T-cell (primary cell): ENCODE measurements at regions not wholly inside any gene's neighbourhood (a gene's known extent, or its start where the extent isn't known, plus 50 kb on each side); places are given as distances from the start of the nearest gene placed in this dataset.

Source experiments
- ATAC-seq, 4 experiments: fragments of 200-7000 bp in 3 of 4; fragments of 150-1000 bp in 1 of 4; cut with Tn5 transposase; replicated peaks in 1 of 4; 1 replicate in 3 of 4; 2 replicates in 1 of 4; pipeline ENCODE4 v1.10.0; 2021; ENCODE audit warnings: moderate library complexity in 3 of 4, mild to moderate bottlenecking in 2 of 4, moderate number of reproducible peaks in 1 of 4
- CTCF ChIA-PET, 2 donors: fragments of 300-600 bp; sonication (Branson Sonifier 250); formaldehyde crosslinking; loops; one replicate each; lab custom pipeline; 2022; ENCODE audit warnings: antibody characterized with exemption in 2 of 2; lab: Charles Lee
- POLR2A ChIA-PET, 2 donors: fragments of 300-600 bp; sonication (Branson Sonifier 250); formaldehyde crosslinking; loops; one replicate each; lab custom pipeline; 2022; ENCODE audit warnings: antibody characterized with exemption in 2 of 2; lab: Charles Lee
- DNase-seq, 35 experiments: peaks; one replicate each; pipeline versions ENCODE4 v3.0.0 to v3.0.0-alpha.2; 2013 to 2023
- H3K27ac ChIP-seq: one replicate; pipeline ENCODE4 v1.5.1; 2013; ENCODE audit warnings: low read length
- H3K27me3 ChIP-seq, 2 experiments: replicated peaks in 1 of 2; 1 replicate in 1 of 2; 2 replicates in 1 of 2; pipeline versions ENCODE4 v1.6.1 to v1.7.0; 2013; ENCODE audit warnings: low read length in 1 of 2, mixed read lengths in 1 of 2; ENCODE audit not compliant: control insufficient read depth in 2 of 2, insufficient read depth in 2 of 2; ENCODE audit errors: extremely low read depth in 1 of 2
- H3K36me3 ChIP-seq, 2 donors: 1 replicate in 1 of 2; 2 replicates in 1 of 2; pipeline versions ENCODE4 v1.6.1 to v1.7.0; 2013; ENCODE audit warnings: low read length in 1 of 2; ENCODE audit not compliant: control insufficient read depth in 2 of 2, insufficient read depth in 1 of 2; ENCODE audit errors: extremely low read depth in 1 of 2
- H3K4me1 ChIP-seq, 2 experiments: 1 replicate in 1 of 2; 2 replicates in 1 of 2; pipeline versions ENCODE4 v1.6.1 to v1.7.0; 2013; ENCODE audit warnings: low read length in 2 of 2, mixed read lengths in 1 of 2; ENCODE audit not compliant: insufficient read depth in 2 of 2, control insufficient read depth in 1 of 2; ENCODE audit errors: extremely low read depth in 1 of 2
- H3K4me3 ChIP-seq, 2 donors: 1 replicate in 1 of 2; 2 replicates in 1 of 2; pipeline versions ENCODE4 v1.5.1 to v1.7.0; 2013; ENCODE audit warnings: mild to moderate bottlenecking in 2 of 2, low read length in 1 of 2, moderate library complexity in 1 of 2; ENCODE audit not compliant: control insufficient read depth in 1 of 2; ENCODE audit errors: extremely low read depth in 1 of 2
- H3K9me3 ChIP-seq: 2 replicates; pipeline ENCODE4 v1.7.0; 2013
- H3K27ac Mint-ChIP-seq, 2 donors: one replicate each; pipeline ENCODE4 v1.8.0; 2020 to 2021; ENCODE audit warnings: mild to moderate bottlenecking in 2 of 2, mixed read lengths in 2 of 2
- H3K27me3 Mint-ChIP-seq, 2 donors: one replicate each; pipeline ENCODE4 v1.8.0; 2021 to 2022; ENCODE audit warnings: mixed read lengths in 2 of 2
- H3K36me3 Mint-ChIP-seq: one replicate; pipeline ENCODE4 v1.8.0; 2021; ENCODE audit warnings: mixed read lengths
- H3K4me1 Mint-ChIP-seq, 3 donors: one replicate each; pipeline ENCODE4 v1.8.0; 2020 to 2022; ENCODE audit warnings: mixed read lengths in 3 of 3, mild to moderate bottlenecking in 1 of 3
- H3K4me3 Mint-ChIP-seq, 3 donors: one replicate each; pipeline ENCODE4 v1.8.0; 2020 to 2022; ENCODE audit warnings: mild to moderate bottlenecking in 3 of 3, mixed read lengths in 3 of 3, moderate library complexity in 3 of 3
- H3K9me3 Mint-ChIP-seq, 3 donors: one replicate each; pipeline ENCODE4 v1.8.0; 2020 to 2022; ENCODE audit warnings: mixed read lengths in 3 of 3
- WGBS: methylation state at CpG from one replicate; pipeline ENCODE4 v1.1.5; 2013; ENCODE audit warnings: missing lambda C conversion rate; ENCODE audit not compliant: insufficient coverage; 5-methylcytosine and 5-hydroxymethylcytosine counted together

GRCh38 chr1:229186373-229187056 lies 84.4 kb upstream of the RAB4A start:
- H3K36me3 ChIP-seq: no peaks in the 10 kb centered on the region
- H3K9me3 ChIP-seq: no peaks in the 10 kb centered on the region
- no peak overlapping the region for H3K4me3 ChIP-seq
- ChIA-PET POLR2A (interaction anchor here in 1 of 2 donors (0.5 kb wide), 1 partner anchor 36 kb away, joined by 3 read pairs; no protein-coding TSS in a partner anchor), CTCF (no interaction called here)
- no peak overlapping the region for H3K27ac ChIP-seq
- H3K27ac Mint-ChIP-seq: peak overlapping the region; percentile 55 to 72
- WGBS: 52% methylated on average over 7 of the region's 9 CpGs
- no peak overlapping the region for H3K4me3 Mint-ChIP-seq
- no peaks in the 10 kb centered on the region for H3K9me3 Mint-ChIP-seq
- H3K4me1 Mint-ChIP-seq: peaks cover 7 to 12% (median 10%) of the 10 kb centered on the region in 3 donors
- peaks cover 2 to 5% of the 10 kb centered on the region in 2 donors for H3K27me3 Mint-ChIP-seq
- H3K27me3 ChIP-seq: no peaks in the 10 kb centered on the region
- H3K36me3 Mint-ChIP-seq: no peaks in the 10 kb centered on the region
- peak in 1 of 35 experiments; percentile 25 for DNase-seq
- H3K4me1 ChIP-seq: peaks cover 0 to 10% of the 10 kb centered on the region in 2 experiments
- no peak for ATAC-seq

GRCh38 chr1:229190057-229190575 lies 80.8 kb upstream of the RAB4A start:
- Mint-ChIP-seq H3K36me3 (no peaks in the 10 kb centered on the region), H3K27me3 (no peaks in the 10 kb centered on the region), H3K4me3 (no peak overlapping the region), H3K27ac (no peak overlapping the region), H3K4me1 (peaks cover 16 to 19% (median 17%) of the 10 kb centered on the region in 3 donors), H3K9me3 (no peaks in the 10 kb centered on the region)
- Histone ChIP-seq H3K4me3 (no peak overlapping the region), H3K27ac (no peak overlapping the region), H3K9me3 (no peaks in the 10 kb centered on the region), H3K36me3 (no peaks in the 10 kb centered on the region), H3K4me1 (peaks cover 3 to 27% of the 10 kb centered on the region in 2 experiments), H3K27me3 (no peaks in the 10 kb centered on the region)
- ATAC-seq (no peak), DNase-seq (no peak)
- ChIA-PET POLR2A (no interaction called here), CTCF (interaction anchor here in 1 of 2 donors (0.5 kb wide), 1 partner anchor 201 kb away, joined by 6 read pairs; no protein-coding TSS in a partner anchor)
- WGBS: 71% methylated on average over 1 of the region's 1 CpG

GRCh38 chr1:229191066-229191674 lies 79.7 kb upstream of the RAB4A start:
- Histone ChIP-seq H3K27ac (no peak overlapping the region), H3K36me3 (no peaks in the 10 kb centered on the region), H3K27me3 (no peaks in the 10 kb centered on the region), H3K4me3 (no peak overlapping the region), H3K4me1 (peaks cover 3 to 27% of the 10 kb centered on the region in 2 experiments), H3K9me3 (no peaks in the 10 kb centered on the region)
- POLR2A ChIA-PET: interaction anchor here in 1 of 2 donors (0.6 kb wide), 1 partner anchor 462 kb away, joined by 7 read pairs; no protein-coding TSS in a partner anchor
- no peaks in the 10 kb centered on the region for H3K9me3 Mint-ChIP-seq
- no CpG with 5 or more reads among the region's 3 CpGs for WGBS
- CTCF ChIA-PET: no interaction called here
- no peak overlapping the region for H3K27ac Mint-ChIP-seq
- peaks cover 15 to 19% (median 16%) of the 10 kb centered on the region in 3 donors for H3K4me1 Mint-ChIP-seq
- H3K4me3 Mint-ChIP-seq: no peak overlapping the region
- DNase-seq (no peak), ATAC-seq (no peak)
- no peaks in the 10 kb centered on the region for H3K36me3 Mint-ChIP-seq
- H3K27me3 Mint-ChIP-seq: no peaks in the 10 kb centered on the region

DNA sequence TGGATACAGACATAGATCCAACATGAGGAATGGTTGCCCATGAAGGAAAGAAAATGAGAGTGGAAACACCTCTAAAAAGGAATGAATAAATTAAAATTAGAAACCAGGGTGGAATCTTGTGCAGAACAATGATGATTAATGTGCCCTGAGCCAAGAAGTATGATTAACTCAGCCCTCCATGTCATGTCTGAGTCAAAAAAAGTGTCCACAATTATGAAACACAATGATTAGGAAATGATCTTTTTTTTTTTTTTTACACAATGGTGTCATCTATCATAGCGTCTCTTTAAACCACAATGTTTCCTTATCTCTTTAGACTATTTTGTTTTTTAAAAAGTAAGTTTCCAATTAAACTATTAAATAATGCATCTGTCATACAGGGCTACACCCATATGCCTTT lies 78.9 kb upstream of the RAB4A start:
- CTCF ChIA-PET: no interaction called here
- Histone ChIP-seq H3K27me3 (no peaks in the 10 kb centered on the region), H3K9me3 (no peaks in the 10 kb centered on the region), H3K36me3 (no peaks in the 10 kb centered on the region), H3K27ac (no peak overlapping the region), H3K4me3 (no peak overlapping the region), H3K4me1 (peaks cover 3 to 21% of the 10 kb centered on the region in 2 experiments)
- ATAC-seq: no peak
- POLR2A ChIA-PET: interaction anchor here in 1 of 2 donors (0.6 kb wide), 1 partner anchor 463 kb away, joined by 7 read pairs; no protein-coding TSS in a partner anchor
- H3K4me1 Mint-ChIP-seq: peaks cover 8 to 16% (median 10%) of the 10 kb centered on the region in 3 donors
- no peaks in the 10 kb centered on the region for H3K27me3 Mint-ChIP-seq
- no peak overlapping the region for H3K27ac Mint-ChIP-seq
- peak in 1 of 35 experiments; percentile 16 for DNase-seq
- no peaks in the 10 kb centered on the region for H3K36me3 Mint-ChIP-seq
- WGBS: no CpG with 5 or more reads among the region's 1 CpG
- no peaks in the 10 kb centered on the region for H3K9me3 Mint-ChIP-seq
- H3K4me3 Mint-ChIP-seq: no peak overlapping the region

DNA sequence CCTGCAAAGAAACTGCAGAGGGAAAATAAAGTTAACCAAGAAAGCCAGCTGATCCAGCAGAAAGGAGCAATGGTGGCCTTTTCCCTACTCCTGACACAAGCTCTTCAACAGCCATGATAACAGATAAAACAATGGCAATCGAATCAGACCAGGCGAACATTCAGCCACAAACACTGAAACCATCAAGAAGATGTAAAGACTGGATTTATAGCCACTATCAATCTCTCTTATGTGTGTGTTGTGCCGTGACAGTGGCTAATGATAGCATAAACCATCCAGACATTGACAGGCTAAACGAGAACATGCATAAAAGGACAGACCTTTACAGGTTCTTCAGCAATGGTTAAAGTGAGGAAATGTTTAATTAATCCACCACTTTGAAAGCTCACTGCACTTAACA lies 78.1 kb upstream of the RAB4A start:
- Histone ChIP-seq H3K4me1 (peaks cover 3 to 21% of the 10 kb centered on the region in 2 experiments), H3K27me3 (no peaks in the 10 kb centered on the region), H3K27ac (no peak overlapping the region), H3K36me3 (no peaks in the 10 kb centered on the region), H3K4me3 (no peak overlapping the region), H3K9me3 (no peaks in the 10 kb centered on the region)
- no peaks in the 10 kb centered on the region for H3K27me3 Mint-ChIP-seq
- WGBS: no CpG with 5 or more reads among the region's 4 CpGs
- H3K27ac Mint-ChIP-seq: no peak overlapping the region
- DNase-seq (no peak), ATAC-seq (no peak)
- CTCF ChIA-PET: interaction anchor here in 1 of 2 donors (0.6 to 0.8 kb wide), 3 partner anchors 62 to 462 kb away, joined by 3 to 4 read pairs (median 3); no protein-coding TSS in a partner anchor
- no peaks in the 10 kb centered on the region for H3K9me3 Mint-ChIP-seq
- no peak overlapping the region for H3K4me3 Mint-ChIP-seq
- no peaks in the 10 kb centered on the region for H3K36me3 Mint-ChIP-seq
- POLR2A ChIA-PET: no interaction called here
- H3K4me1 Mint-ChIP-seq: peaks cover 8 to 16% (median 10%) of the 10 kb centered on the region in 3 donors

DNA sequence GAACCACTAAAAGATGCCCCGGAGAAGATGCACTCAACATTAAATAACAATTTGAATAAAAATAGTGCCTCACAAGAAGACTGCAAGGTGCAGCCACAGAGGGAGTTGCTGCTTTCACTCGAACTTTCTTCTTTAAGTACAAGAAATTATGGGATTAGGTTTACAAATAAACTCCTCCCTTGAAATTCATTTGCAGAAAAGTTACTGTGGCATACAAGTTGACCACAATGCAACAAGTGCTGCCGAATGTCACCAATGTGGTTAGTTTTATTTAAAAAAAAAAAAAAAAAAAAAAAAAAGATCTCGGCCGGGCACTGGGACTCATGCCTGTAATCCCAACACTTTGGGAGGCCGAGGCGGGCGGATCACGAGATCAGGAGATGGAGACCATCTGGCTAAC lies 76.8 kb upstream of the RAB4A start:
- ATAC-seq (no peak), DNase-seq (peak in 1 of 35 experiments; percentile 27)
- Mint-ChIP-seq H3K27ac (no peak overlapping the region), H3K4me1 (peaks cover 12 to 21% (median 12%) of the 10 kb centered on the region in 3 donors), H3K4me3 (no peak overlapping the region), H3K36me3 (no peaks in the 10 kb centered on the region), H3K9me3 (no peaks in the 10 kb centered on the region), H3K27me3 (no peaks in the 10 kb centered on the region)
- no peaks in the 10 kb centered on the region for H3K27me3 ChIP-seq
- no CpG with 5 or more reads among the region's 9 CpGs for WGBS
- POLR2A ChIA-PET: no interaction called here
- H3K9me3 ChIP-seq: no peaks in the 10 kb centered on the region
- H3K27ac ChIP-seq: no peak overlapping the region
- peaks cover 3 to 22% of the 10 kb centered on the region in 2 experiments for H3K4me1 ChIP-seq
- no peak overlapping the region for H3K4me3 ChIP-seq
- no peaks in the 10 kb centered on the region for H3K36me3 ChIP-seq
- CTCF ChIA-PET: no interaction called here
